HG02840 (cell line): ENCODE measurements at regions not wholly inside any gene's neighbourhood (a gene's known extent, or its start where the extent isn't known, plus 50 kb on each side); places are given as distances from the start of the nearest gene placed in this dataset.

Source experiments
- ATAC-seq: cut with Tn5 transposase; IDR thresholded peaks from one replicate; pipeline ENCODE4 v1.9.1; 2021; ENCODE audit warnings: mild to moderate bottlenecking, moderate library complexity, moderate number of reproducible peaks; ENCODE audit not compliant: unreplicated experiment, low FRiP score

DNA sequence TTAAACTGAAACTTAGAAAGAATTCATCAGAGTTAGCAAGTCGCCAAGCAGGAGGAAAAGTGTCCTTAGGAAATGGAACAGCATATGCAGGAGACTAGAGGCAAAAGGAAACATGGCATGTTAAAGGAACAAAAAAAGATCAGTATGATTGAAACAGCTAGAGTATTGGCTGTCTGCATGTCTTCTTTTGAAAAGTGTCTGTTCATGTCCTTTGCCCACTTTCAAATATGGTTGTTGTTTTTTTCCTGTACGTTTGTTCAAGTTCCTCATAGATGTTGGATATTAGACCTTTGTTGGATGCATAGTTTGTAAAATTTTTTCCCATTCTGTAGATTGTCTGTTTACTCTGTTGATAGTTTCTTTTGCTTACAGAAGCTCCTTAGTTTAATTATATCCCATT, 161.6 kb downstream of the NR4A2 start:
- no peak for ATAC-seq

DNA sequence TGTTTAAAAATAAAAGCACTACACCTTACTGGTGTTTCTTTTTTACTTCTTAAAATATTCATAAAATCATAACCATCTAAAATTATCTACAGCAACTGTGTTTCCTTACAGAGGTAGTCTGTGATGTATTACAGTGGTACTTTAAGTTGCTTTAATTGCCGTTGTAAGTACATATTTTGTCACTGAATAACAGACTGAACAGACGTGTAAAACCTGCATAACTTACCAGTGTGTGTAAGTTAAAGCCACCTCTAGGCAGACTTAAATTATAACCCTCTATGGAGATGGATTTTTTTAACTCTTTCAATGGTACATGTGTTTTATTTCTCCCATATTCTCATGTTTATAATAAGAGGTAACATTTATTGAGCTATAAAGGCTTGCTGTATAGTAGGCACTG, 166.8 kb downstream of the NR4A2 start:
- ATAC-seq, result no peak

DNA sequence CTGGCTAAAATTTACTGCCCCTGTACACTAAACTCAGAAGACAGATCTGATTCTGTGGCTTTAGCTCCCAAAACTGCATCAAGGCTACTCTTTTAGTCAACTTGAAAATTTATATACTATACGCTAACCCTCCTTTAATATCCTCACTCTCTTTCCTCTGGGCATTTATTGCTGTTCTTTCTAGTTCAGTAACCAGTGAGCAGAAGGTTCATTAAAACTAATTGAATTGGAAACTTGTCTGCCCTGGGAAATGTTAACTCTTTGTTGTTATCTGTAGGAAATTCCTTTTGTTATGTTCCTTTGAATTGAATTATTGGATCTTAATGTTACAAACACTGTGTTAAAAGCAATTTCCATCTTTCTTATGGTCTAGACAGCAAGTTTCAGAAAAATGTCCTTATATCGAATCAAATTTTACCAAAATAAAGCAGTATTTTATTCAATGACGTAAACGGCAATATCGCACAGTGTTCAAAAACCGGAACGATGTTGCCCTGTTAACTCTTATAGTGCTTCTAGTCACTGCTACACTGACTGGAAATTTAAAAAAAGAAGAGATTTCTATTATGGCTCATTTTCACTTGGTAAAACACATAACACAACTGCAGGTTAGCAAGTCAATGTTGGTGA, 168.3 kb downstream of the NR4A2 start:
- ATAC-seq, result no peak

DNA sequence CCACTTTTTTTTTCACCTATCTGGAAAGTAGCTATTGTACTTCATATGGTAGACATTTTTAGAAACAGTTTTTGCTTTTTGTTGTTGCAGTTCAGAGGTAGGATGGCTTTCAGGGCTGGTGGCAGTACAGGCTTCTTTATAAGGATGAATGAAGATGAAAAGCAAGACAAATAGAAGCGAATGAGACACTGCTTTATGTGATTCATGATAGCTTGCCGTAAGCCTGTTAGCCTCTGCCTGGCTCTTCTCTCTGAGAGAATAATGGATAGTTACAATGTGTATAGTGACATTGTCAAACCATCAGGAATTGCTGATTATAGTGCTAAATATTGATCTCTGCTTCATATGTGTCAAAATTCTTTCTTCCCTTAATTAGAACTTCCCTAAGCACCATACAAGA, 173.7 kb downstream of the NR4A2 start:
- no peak for ATAC-seq

DNA sequence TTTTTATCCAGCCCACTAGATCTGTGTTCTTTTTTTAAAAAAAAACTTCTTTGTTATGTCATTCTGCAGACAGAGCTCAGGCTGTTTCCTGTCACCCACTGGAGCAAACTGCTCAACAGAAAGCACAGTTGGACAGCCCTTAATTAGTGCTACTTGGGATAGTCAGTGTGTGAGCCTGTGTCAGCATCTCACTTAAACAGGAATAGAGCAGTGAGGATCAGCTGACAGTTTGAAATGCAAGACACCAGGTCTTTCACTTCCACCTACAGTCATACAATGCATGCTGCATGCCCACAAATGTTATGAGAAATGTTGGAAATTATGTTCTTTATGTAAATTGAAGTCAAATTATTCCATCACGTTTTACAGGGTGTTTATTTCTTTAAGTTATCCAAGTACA, 174.9 kb downstream of the NR4A2 start:
- no peak for ATAC-seq

DNA sequence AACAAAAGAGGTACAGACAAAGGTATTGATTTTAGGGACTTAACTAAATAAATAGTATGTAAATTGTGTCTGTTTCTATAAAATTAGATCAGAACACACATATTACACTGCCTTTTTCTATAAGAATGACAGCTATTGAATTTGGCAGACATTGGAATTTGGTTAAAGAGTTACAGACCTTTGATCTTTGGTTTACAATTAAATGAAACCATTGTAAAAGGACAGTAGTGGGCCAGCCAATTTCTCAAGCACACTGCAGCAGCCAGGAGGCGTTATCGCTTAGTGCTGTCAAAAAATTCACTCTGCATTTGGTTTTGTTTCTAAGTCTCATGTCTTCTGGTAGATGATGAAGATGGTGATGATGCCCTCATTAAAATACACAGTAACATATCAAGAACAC, 175.9 kb downstream of the NR4A2 start:
- ATAC-seq, result no peak

DNA sequence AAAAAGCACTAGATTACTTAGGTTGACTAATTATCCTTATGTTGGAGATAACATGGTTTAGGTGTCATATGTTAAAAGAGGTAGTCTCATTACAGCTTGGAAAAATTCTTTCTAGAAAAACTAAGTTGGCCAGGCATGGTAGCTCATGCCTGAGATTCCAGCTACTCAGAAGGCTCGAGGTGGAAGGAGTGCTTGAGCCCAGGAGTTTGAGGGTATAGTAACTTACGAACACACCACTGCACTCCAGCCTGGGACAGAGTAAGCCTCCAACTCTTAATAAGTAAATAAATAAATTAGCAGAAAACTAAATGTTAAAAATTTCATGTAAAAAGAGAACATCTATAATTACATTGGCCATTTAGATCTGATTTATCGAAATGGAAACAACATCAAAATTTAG, 177.2 kb downstream of the NR4A2 start:
- ATAC-seq, result no peak

DNA sequence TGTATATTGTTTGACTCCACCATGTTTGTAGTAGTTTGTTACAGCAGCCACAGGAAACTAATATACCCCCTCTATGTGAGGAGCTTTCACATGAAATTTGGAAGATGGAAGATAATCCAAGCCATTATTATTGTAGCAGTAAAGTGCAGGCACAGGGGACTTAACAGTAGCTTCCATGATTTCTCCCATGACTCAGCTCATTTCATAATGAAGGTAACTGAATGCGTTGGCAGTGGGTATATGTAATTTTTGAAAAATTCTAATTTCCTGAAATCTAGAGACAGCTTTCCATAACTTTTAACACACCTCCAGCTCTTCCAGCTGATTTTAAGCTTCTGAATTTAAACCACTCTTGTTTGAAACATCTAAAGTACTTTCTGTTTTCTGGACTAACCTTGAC, 181.2 kb downstream of the NR4A2 start:
- ATAC-seq, result no peak

DNA sequence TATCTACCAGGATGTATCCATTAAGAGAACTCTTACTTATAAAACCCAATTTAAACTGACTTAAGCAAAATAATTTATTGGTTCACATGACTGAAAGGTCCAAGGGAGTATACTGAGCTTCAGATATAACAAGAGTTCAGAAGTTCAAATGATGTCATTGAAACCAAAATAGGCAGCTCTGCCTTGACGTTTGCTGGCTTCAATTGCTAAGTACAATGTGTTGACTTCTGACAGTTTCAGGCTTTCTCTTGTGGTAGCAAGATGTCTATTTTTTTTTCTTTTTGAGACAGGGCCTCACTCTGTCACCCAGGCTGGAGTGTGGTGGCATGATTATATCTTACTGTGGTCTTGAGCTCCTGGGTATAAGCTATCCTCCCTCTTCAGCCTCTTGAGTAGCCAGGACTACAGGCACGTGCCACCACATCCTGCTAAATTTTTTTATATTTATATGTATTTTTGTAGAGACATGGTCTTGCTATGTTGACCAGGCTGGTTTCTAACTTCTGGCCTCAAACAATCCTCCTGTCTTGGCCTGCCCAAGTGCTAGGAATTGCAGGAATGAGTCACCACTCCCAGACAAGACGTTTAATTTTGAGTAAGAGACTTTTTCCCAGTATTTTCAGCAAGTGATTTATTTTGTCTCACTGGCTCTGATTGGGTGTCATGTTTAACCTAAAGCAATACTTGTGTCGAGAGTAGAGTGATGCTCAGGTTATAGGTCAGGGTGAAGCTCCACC, 184.8 kb downstream of the NR4A2 start:
- ATAC-seq, result no peak

DNA sequence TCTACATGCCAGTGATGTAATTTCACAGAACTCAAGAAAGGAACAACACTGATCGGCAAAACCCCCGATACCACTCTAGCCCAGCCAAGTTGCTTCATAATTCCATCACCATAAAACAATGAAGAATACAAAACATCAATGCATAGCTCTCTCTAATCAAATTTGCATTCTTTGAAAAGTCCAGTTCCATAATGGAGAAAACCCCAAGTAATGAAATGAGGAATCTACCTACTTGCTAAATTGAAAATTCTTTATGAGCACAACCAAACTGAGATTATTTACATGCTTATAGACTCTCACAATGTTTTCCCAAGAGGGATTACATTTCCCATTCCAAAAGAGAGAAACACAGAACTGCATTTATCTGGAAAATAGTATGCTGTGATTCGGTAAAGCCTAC, 186.5 kb downstream of the NR4A2 start:
- ATAC-seq, result no peak

DNA sequence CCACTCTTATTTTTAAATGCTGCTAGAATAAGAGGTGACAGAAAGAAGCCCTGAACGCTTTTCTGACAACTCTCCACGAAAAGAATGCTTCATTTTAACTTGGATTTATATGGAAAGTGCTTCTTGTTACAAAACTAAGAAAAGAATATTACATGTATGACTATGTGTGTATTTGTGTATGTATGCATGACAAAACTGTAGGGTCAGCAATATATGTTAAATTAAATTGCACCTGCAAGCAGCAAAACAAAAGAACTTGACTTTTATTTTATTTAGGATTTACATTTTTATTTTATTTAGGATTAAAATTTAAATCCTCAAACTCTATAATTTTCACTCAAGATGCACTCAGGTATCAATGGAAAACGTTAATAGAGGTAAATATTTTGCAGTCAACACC, 187.1 kb downstream of the NR4A2 start:
- no peak for ATAC-seq

DNA sequence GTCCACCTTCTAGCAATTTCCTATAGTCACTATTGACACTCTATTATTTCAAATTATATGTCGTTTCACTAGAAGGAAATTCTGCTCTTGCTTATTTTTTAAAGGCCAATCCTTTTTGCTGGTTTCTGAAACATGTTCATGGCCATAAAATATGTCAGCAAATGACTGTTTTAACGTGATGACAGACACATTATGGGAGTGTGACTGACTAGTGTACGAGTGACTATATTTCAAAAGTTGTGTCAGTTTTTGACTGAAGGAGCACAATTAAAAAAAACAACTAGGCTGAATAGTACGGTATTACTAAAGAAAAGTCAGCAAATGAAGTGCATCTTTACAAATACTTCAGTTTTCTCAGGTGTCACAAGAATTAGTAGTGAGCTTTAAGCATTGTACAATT, 196.0 kb downstream of the NR4A2 start:
- ATAC-seq, result no peak

DNA sequence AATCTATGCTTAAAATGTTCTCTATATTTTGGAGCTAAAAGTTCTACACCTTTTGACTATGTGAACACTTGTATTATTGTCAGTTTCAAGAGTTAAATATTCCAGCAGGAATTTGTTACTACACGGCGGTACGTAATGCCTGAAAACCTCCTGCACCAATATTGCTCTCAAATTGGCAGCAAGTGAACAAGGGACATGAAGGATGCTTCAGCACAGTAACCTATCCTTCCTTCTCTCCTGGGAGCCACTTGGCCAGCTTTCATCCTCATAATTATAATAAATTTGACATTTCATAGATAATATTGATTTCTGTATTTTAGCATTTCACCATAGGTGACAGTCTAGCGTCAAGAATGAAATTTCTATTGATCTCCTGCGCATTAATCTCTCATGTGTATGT, 197.6 kb downstream of the NR4A2 start:
- ATAC-seq, result no peak

DNA sequence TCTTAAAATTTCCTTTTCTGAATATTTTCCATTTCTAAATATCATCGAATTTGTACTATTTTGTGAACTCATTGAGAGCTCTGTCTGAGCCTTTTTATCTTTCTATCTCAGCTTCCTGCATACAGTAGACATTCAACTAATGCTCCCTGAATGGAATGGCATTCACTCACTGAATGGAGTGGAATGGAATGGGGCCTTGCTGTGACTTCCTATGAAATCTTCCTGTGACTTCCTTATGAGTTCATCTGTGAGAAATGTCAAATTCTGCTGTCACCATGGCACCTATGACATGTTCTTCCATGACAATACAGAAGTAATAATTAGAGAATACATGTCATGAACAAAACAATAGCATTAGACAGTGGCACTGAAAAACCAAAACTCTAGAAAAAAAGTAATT, 199.6 kb downstream of the NR4A2 start:
- no peak for ATAC-seq

DNA sequence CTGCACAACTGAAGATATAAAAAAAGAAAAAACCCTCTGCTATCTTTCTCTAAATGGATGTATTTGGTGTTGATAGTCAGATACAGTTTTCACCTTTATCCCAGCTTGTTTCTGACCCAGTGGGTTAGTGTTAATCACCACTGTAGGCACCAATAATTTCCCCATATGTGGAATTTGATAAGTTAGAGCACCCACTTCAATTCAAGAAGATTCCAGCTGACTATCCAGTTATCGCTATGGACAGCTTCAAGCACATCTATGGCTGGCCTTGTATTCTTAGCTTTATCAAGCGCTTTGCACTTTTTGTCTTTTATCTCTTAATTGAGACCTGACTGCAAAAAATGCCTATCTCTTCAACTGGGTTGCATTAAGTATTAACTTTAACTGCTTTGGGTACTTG, 200.4 kb downstream of the NR4A2 start:
- no peak for ATAC-seq

DNA sequence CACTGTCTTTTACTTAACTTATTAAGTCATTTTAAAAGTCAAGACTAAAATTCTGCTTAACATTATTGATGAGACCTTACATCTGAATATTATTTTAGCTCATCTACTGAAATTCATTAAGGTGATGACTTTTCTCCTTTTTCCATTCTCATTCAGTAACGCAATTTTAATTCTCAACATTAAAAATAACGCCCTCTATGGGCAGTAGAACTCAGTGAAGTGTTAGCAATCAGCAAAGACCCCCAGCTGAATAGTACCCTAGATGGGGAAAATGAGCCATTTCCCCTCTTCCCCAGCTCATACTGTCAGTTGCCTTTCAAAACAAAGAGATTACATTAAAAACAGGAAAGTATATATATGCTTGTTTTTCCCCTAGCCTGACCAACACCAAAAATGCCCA, 203.3 kb downstream of the NR4A2 start:
- ATAC-seq, result no peak

DNA sequence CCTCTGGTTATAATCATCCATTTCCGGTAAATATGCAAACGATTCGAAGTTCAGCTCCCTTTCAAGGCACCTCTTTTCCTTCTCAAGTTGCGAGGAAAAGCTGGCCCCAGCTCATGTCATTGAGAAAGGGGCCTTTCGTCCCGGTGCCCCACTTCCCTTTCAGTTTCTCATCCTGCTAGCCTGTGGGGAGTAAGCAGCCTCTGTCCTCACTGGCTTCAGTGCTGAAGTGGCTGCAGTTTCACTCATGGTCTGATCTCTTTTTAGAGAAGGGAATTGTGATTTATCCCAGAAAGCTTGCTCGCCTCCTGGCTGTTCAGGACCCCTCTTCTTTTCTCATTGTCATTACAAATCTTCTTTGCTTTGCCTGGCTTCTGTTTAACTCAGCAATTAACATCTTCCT, 207.5 kb downstream of the NR4A2 start:
- no peak for ATAC-seq

DNA sequence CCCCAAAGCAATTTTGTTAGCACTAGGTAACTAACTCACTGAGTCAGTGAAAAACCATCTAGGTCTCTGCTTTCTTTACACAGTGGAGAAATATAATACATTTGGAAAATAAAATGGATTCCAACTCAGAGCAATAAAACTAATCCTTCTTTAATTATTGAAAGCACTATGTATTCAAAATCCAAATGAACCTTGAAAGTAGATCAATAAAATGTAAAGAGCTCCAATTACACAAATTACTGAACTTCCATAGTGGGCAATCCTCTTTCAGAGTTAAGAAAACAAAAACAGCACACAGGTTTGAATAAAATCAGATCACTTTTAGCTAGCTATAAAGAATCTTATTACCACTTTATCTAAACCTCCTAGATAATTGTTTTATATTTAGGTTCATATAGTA, 208.1 kb downstream of the NR4A2 start:
- no peak for ATAC-seq

DNA sequence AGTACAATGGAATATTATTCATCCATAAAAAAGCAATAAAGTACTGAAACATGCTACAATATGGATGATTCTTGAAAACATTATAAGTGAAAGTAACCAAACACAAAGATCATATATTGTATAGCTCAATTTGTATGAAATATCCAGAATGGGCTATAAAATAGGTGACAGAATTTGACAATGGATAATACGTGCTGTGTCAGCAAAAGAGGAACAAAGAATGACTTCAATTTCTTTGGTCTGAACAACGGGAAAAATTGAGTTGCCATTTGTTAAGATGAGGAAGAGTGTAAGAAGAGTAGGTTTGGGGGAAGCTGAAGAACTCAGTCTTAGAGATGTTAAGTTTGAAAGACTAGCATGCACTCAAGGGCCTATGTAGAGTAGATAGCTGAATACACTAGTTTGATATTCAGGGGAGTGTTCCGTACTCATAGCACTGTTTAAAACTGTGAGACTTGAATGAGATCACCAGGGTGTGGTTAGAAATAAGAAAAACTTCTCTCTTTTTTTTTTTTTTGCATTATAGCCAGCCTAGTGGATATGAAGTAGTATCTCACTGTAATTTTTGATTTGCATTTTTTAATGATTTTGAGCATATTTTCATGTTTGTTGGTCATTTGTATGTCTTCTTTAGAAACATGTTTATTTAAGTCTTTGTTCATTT, 213.6 kb downstream of the NR4A2 start:
- no peak for ATAC-seq

DNA sequence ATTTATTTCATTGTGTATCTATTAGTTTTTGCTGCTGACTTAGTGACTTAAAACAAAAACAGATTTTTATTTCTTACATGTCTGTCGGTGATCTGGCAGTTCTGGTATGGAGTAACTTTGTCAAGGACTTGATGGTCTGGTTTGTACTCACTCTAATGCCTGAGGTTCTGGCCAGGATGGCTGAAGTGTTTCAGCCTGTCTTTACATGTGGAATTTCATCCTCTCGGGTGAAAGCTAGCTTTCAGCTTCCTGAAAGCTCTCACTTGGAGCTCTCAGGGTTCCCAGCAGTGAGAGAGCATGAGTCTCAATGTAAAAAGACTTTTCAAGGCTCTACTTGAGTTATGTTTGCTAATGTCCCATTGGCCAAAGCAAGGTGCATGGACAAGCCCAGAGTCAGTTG, 216.4 kb downstream of the NR4A2 start:
- no peak for ATAC-seq

DNA sequence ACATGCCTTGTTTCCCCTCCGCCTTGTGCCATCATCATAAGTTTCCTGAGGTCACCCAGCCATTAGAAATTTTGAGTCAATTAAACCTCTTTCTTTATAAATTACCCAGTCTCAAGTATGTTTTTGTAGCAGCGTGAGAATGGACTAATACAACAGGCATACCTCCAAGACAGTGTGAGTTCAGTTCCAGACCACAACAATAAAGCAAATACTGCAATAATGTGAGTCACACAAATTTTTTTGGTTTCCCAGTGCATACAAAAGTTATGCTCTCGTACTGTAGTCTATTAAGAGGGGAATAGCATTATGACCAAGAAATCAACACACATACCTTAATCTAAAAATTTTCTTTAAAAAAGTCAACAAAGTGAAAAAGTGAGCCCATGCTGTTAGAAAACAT, 217.2 kb downstream of the NR4A2 start:
- ATAC-seq, result no peak

DNA sequence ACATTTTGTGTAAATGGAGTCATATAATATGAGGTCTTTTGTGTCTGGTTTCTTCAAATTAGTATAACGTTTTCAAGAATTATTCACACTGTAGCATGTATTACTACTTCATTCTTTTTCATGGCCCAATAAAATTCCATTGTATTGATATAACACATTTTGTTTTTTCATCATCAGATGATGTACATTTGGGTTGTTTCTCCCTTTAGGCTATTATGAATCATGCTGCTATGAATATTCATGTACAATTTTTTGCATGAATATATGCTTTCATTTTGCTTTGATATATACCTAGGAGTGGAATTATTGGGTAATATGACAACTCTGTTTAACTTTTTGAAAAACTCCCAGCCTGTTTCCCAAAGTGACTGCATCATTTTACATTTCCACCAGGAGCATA, 220.2 kb downstream of the NR4A2 start:
- no peak for ATAC-seq
